ENCODE measurements at regions not wholly inside any gene's neighbourhood (a gene's known extent, or its start where the extent isn't known, plus 50 kb on each side); places are given as distances from the start of the nearest gene placed in this dataset.

GRCh38 chr1:143643148-143643885 is 328.5 kb downstream of the FAM72C start:
- POLR2A ChIA-PET: no interaction called here
- TF ChIP-seq CTCF (IDR thresholded peaks at IDR 0.05; ENCODE audit: control extremely low read depth, extremely low read depth, low read depth, missing control alignments): no peak
- no peak for DNase-seq (ENCODE audit: extremely low spot score)
- CTCF ChIA-PET: no interaction called here

GRCh38 chr1:143625886-143626285 is 345.9 kb downstream of the FAM72C start:
- POLR2A ChIA-PET: no interaction called here
- no peak for DNase-seq (ENCODE audit: extremely low spot score)
- no peak for TF ChIP-seq CTCF (IDR thresholded peaks at IDR 0.05; ENCODE audit: control extremely low read depth, extremely low read depth, low read depth, missing control alignments)
- CTCF ChIA-PET: no interaction called here

GRCh38 chr1:143619851-143620250 is 351.9 kb downstream of the FAM72C start:
- ChIA-PET POLR2A (no interaction called here), CTCF (no interaction called here)
- TF ChIP-seq CTCF (IDR thresholded peaks at IDR 0.05; ENCODE audit: control extremely low read depth, extremely low read depth, low read depth, missing control alignments): no peak

GRCh38 chr1:143611159-143611558 is 360.6 kb downstream of the FAM72C start:
- no peak for TF ChIP-seq CTCF (IDR thresholded peaks at IDR 0.05; ENCODE audit: control extremely low read depth, extremely low read depth, low read depth, missing control alignments)
- CTCF ChIA-PET: interaction anchor here (1.0 kb wide), 1 partner anchor 18 kb away, joined by 3 read pairs; no protein-coding TSS in a partner anchor
- DNase-seq (ENCODE audit: extremely low spot score): no peak
- POLR2A ChIA-PET: no interaction called here

More at GRCh38 chr1:143619851-143620250, 351.9 kb downstream of the FAM72C start:
- no peak for DNase-seq (ENCODE audit: extremely low spot score)

- no peak for TF ChIP-seq CTCF (IDR thresholded peaks at IDR 0.05; ENCODE audit: control extremely low read depth, extremely low read depth, low read depth, missing control alignments)
- no peak for DNase-seq (ENCODE audit: extremely low spot score)
- ChIA-PET POLR2A (no interaction called here), CTCF (no interaction called here)
These were observed 361.6 kb downstream of the FAM72C start for GRCh38 chr1:143610196-143610595.

- POLR2A ChIA-PET: no interaction called here
- no peak for DNase-seq (ENCODE audit: extremely low spot score)
- no peak for TF ChIP-seq CTCF (IDR thresholded peaks at IDR 0.05; ENCODE audit: control extremely low read depth, extremely low read depth, low read depth, missing control alignments)
- CTCF ChIA-PET: no interaction called here
These were observed 366.9 kb downstream of the FAM72C start for GRCh38 chr1:143604887-143605286.

Data from GM10248 (cell line).